ENCODE measurements at regions not wholly inside any gene's neighbourhood (a gene's known extent, or its start where the extent isn't known, plus 50 kb on each side); places are given as distances from the start of the nearest gene placed in this dataset.
"Not testable (repeated sequence)": the region's sequence is repeated elsewhere in the genome, so short reads cannot be mapped to it uniquely, and the experiment has no call there.

- H3K9me3 ChIP-seq (ENCODE audit: control insufficient read depth, low read length, poor library complexity, severe bottlenecking) = no peaks in the 10 kb centered on the region
- Mint-ChIP-seq H3K4me3 (no peak overlapping the region), H3K4me1 (no peaks in the 10 kb centered on the region), H3K27ac (no peak overlapping the region), H3K36me3 (ENCODE audit: low read depth) (no peaks in the 10 kb centered on the region), H3K27me3 (no peaks in the 10 kb centered on the region)
- ATAC-seq (no peak), DNase-seq (no peak)
Measured at GRCh38 chr3:94459167-94459566, 396.3 kb downstream of the NSUN3 start.

DNA sequence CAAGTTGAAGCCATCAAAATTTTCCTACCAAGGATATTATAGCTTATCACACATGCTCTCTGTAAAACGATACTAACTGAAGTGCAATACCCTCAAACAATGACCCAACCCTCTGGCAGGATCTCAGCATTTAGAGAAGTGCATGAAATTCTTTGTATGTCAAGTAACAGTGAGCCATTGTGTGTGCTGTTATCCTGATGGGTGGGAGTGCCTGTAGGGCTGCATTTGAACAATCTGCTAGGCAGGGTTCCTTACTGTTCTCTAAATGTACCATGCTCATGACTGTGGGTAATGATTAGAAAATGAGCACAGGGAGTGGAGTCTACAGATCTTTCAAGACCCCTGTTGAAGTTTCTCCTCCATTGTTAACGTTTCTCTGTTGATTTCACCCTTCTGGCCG, 398.1 kb downstream of the NSUN3 start:
- ATAC-seq (no peak), DNase-seq (no peak)
- no peaks in the 10 kb centered on the region for H3K9me3 ChIP-seq (ENCODE audit: control insufficient read depth, low read length, poor library complexity, severe bottlenecking)
- no peaks in the 10 kb centered on the region for H3K27me3 Mint-ChIP-seq
- no peaks in the 10 kb centered on the region for H3K4me1 Mint-ChIP-seq
- no peaks in the 10 kb centered on the region for H3K36me3 Mint-ChIP-seq (ENCODE audit: low read depth)
- H3K27ac Mint-ChIP-seq = no peak overlapping the region
- no peak overlapping the region for H3K4me3 Mint-ChIP-seq

GRCh38 chr3:94462931-94463330, 400.1 kb downstream of the NSUN3 start:
- no peaks in the 10 kb centered on the region for H3K36me3 Mint-ChIP-seq (ENCODE audit: low read depth)
- H3K9me3 ChIP-seq (ENCODE audit: control insufficient read depth, low read length, poor library complexity, severe bottlenecking) = no peaks in the 10 kb centered on the region
- DNase-seq (no peak), ATAC-seq (no peak)
- no peaks in the 10 kb centered on the region for H3K4me1 Mint-ChIP-seq
- no peak overlapping the region for H3K4me3 Mint-ChIP-seq
- H3K27me3 Mint-ChIP-seq = no peaks in the 10 kb centered on the region
- no peak overlapping the region for H3K27ac Mint-ChIP-seq

DNA sequence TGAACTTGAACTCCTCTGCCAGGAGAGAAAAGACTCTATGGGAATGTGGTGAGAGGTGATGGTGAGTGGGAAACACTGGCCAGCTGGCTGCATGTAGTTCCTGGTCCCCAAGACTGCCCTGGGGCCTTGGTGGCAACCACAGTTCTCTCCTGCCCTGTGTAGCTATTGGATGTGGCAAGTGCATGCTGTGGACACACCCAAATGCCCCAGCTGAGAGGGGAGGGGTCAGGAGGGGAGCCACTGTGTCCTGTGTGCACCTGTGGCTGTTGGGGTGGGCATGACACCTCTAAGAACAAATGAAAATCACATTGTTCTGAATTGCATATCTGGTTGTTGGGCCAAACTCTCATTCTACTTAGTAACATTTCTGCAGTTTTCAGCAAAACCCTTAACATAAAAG, 409.6 kb downstream of the NSUN3 start:
- no peaks in the 10 kb centered on the region for H3K9me3 ChIP-seq (ENCODE audit: control insufficient read depth, low read length, poor library complexity, severe bottlenecking)
- Mint-ChIP-seq H3K27me3 (no peaks in the 10 kb centered on the region), H3K27ac (no peak overlapping the region), H3K36me3 (ENCODE audit: low read depth) (no peaks in the 10 kb centered on the region), H3K4me1 (no peaks in the 10 kb centered on the region), H3K4me3 (no peak overlapping the region)
- ATAC-seq (no peak), DNase-seq (no peak)

DNA sequence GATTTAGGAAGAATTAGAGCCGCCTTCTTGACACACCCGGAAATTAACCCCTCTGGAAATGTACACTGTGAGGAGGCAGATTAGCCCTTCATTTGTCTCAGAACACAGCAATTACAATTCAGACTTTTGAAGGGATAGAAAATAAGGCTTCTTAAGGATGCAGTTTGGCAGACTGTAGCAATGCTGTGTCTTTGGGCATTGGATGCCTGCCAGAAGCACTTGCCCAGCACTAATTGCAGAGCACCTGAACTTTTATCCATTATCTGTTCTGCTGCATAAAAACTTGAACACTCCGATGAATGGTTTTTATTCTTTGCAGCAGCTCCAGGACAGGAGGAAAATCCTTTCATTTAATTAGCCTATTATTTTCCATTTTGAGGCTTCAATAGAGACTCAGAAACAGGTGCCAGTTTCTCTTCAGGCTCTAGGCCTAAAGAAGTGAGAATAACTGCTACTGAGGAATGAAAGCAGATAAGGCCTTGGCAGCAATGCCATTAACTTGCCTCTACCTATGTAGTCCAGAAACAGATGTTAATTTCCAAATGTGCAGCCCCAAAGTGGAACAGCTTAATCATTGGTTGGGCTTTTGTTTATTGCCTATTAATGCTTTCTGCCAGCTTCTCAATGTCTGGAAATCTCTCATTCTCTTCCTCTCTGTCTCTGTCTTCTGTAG, 418.5 kb downstream of the NSUN3 start:
- H3K9me3 ChIP-seq (ENCODE audit: control insufficient read depth, low read length, poor library complexity, severe bottlenecking) = no peaks in the 10 kb centered on the region
- DNase-seq = no peak
- no peak overlapping the region for H3K4me3 Mint-ChIP-seq
- H3K4me1 Mint-ChIP-seq = no peaks in the 10 kb centered on the region
- no peak for ATAC-seq
- H3K27me3 Mint-ChIP-seq = no peaks in the 10 kb centered on the region
- no peak overlapping the region for H3K27ac Mint-ChIP-seq
- no peaks in the 10 kb centered on the region for H3K36me3 Mint-ChIP-seq (ENCODE audit: low read depth)

- no peak for DNase-seq
- no peaks in the 10 kb centered on the region for H3K9me3 ChIP-seq (ENCODE audit: control insufficient read depth, low read length, poor library complexity, severe bottlenecking)
- Mint-ChIP-seq H3K27me3 (no peaks in the 10 kb centered on the region), H3K27ac (no peak overlapping the region), H3K4me3 (no peak overlapping the region), H3K4me1 (no peaks in the 10 kb centered on the region), H3K36me3 (ENCODE audit: low read depth) (no peaks in the 10 kb centered on the region)
- ATAC-seq = no peak
Measured at GRCh38 chr3:94482686-94483085, 419.8 kb downstream of the NSUN3 start.

DNA sequence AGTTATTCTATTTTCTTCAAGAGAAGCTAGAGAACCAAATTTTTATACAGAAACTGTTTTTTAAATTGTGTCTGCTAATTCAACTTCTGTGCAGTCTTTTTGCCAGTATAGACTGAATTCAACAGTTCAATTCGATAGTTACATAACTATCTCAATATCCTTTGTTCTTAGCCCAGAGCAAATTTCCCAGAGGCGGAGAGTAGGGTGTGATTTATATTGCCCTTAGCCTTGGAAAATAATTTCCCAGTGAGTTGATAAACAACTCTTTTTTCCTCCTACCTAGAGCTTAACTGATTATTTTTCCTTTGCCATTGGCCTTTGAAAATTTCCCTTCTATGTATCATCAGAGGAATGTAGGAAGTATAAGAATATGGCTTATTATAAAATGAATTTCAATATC, 420.5 kb downstream of the NSUN3 start:
- no peaks in the 10 kb centered on the region for H3K27me3 Mint-ChIP-seq
- no peak for DNase-seq
- no peaks in the 10 kb centered on the region for H3K9me3 ChIP-seq (ENCODE audit: control insufficient read depth, low read length, poor library complexity, severe bottlenecking)
- no peaks in the 10 kb centered on the region for H3K4me1 Mint-ChIP-seq
- H3K27ac Mint-ChIP-seq = no peak overlapping the region
- H3K36me3 Mint-ChIP-seq (ENCODE audit: low read depth) = no peaks in the 10 kb centered on the region
- no peak for ATAC-seq
- no peak overlapping the region for H3K4me3 Mint-ChIP-seq

DNA sequence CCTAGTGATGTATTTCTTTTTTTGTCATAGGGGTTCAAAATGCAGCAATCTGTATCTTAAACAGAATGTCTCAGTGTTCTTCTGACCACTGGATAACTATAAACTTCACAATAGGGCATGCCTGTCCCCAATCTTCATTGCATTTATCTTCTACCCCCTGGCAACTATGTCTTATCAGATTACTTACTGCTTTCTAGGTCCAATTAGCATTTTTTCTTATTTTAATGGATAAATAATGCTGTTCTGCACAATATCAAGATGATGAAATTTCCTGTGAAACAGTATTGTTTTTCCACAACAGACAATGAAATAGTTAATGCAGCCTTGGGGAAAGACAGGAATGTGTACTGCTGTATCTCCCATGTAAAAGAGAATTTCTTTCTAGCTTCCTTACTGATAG, 432.1 kb downstream of the NSUN3 start:
- H3K4me3 Mint-ChIP-seq = no peak overlapping the region
- H3K27me3 Mint-ChIP-seq = no peaks in the 10 kb centered on the region
- H3K36me3 Mint-ChIP-seq (ENCODE audit: low read depth) = no peaks in the 10 kb centered on the region
- no peaks in the 10 kb centered on the region for H3K9me3 ChIP-seq (ENCODE audit: control insufficient read depth, low read length, poor library complexity, severe bottlenecking)
- no peak for ATAC-seq
- no peak for DNase-seq
- no peaks in the 10 kb centered on the region for H3K4me1 Mint-ChIP-seq
- no peak overlapping the region for H3K27ac Mint-ChIP-seq

DNA sequence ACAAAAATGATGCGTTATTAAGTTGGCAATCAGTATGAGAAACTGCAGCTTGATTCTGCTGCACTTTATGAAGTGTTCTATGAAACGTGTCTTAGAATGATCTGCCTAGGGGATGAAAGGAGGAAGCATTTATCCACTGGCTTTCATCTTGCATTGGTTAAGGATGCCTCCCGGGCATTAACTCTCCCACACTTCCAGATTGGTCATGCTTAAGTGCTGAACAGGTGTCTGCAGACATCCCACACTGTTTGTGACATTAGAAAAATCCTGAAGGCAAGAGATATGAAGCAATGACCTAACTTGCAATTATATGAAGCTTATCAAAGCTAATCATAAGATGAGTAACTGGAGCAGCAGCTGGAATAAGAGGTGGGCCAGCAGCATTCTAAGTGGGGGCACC, 437.3 kb downstream of the NSUN3 start:
- Mint-ChIP-seq H3K27ac (no peak overlapping the region), H3K36me3 (ENCODE audit: low read depth) (no peaks in the 10 kb centered on the region), H3K4me1 (no peaks in the 10 kb centered on the region), H3K27me3 (no peaks in the 10 kb centered on the region), H3K4me3 (no peak overlapping the region)
- no peaks in the 10 kb centered on the region for H3K9me3 ChIP-seq (ENCODE audit: control insufficient read depth, low read length, poor library complexity, severe bottlenecking)
- DNase-seq = no peak
- no peak for ATAC-seq

DNA sequence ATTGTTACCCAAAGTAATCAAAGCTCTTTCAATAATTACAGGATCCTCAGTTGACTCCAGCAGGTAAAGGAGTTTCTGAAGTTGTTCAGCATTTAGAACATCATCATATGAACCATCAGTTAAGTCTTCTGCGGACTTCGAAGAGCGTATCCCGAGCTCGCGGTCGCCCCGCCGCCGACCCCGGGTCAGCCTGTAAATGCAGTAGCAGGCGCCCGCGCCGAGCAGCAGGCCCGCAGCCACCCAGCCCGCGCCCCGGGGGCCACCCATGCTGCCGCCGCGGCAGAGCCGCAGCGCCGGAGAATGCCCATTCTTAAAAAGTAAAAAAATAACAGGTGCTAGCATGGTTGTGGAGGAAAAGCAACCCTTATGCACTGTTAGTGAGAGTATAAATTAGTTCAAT, 444.5 kb downstream of the NSUN3 start:
- ATAC-seq; DNase-seq; H3K27ac Mint-ChIP-seq; H3K27me3 Mint-ChIP-seq; H3K4me3 Mint-ChIP-seq; H3K36me3 Mint-ChIP-seq (ENCODE audit: low read depth); H3K9me3 ChIP-seq (ENCODE audit: control insufficient read depth, low read length, poor library complexity, severe bottlenecking); H3K4me1 Mint-ChIP-seq: not testable (repeated sequence)

- H3K36me3 Mint-ChIP-seq (ENCODE audit: low read depth) = no peaks in the 10 kb centered on the region
- DNase-seq (no peak), ATAC-seq (no peak)
- no peak overlapping the region for H3K4me3 Mint-ChIP-seq
- H3K27ac Mint-ChIP-seq = no peak overlapping the region
- no peaks in the 10 kb centered on the region for H3K4me1 Mint-ChIP-seq
- no peaks in the 10 kb centered on the region for H3K27me3 Mint-ChIP-seq
- no peaks in the 10 kb centered on the region for H3K9me3 ChIP-seq (ENCODE audit: control insufficient read depth, low read length, poor library complexity, severe bottlenecking)
Measured at GRCh38 chr3:94512876-94513275, 450.0 kb downstream of the NSUN3 start.

- Mint-ChIP-seq H3K27ac (no peak overlapping the region), H3K36me3 (ENCODE audit: low read depth) (no peaks in the 10 kb centered on the region), H3K4me1 (no peaks in the 10 kb centered on the region), H3K4me3 (no peak overlapping the region), H3K27me3 (no peaks in the 10 kb centered on the region)
- no peak for ATAC-seq
- no peak for DNase-seq
- no peaks in the 10 kb centered on the region for H3K9me3 ChIP-seq (ENCODE audit: control insufficient read depth, low read length, poor library complexity, severe bottlenecking)
Measured at GRCh38 chr3:94513600-94513999, 450.7 kb downstream of the NSUN3 start.

- Mint-ChIP-seq H3K27ac (no peak overlapping the region), H3K27me3 (no peaks in the 10 kb centered on the region), H3K4me3 (no peak overlapping the region), H3K4me1 (no peaks in the 10 kb centered on the region), H3K36me3 (ENCODE audit: low read depth) (no peaks in the 10 kb centered on the region)
- DNase-seq = no peak
- no peak for ATAC-seq
- H3K9me3 ChIP-seq (ENCODE audit: control insufficient read depth, low read length, poor library complexity, severe bottlenecking) = no peaks in the 10 kb centered on the region
Measured at GRCh38 chr3:94515983-94516382, 453.1 kb downstream of the NSUN3 start.

DNA sequence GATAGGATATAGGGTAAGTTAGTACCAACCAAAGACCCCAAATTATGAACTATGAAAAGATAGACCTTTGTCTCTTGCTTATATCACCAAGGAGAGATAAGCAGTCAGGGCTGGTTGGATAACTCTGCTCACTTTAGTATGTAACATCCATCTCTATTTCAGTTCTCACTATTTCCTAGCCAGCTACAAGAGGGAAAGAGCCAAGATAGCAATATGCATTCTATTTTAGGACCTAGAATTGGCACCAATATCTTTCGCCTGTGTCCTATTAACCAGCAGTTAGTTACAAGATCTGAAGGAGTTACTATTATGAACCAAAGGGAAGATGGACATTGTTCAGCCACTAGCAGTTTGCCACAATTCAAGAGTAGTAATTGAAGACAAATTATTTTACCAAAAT, 457.5 kb downstream of the NSUN3 start:
- H3K4me1 Mint-ChIP-seq = no peaks in the 10 kb centered on the region
- H3K36me3 Mint-ChIP-seq (ENCODE audit: low read depth) = no peaks in the 10 kb centered on the region
- no peak for ATAC-seq

More for the DNA sequence above, 457.5 kb downstream of the NSUN3 start:
- H3K9me3 ChIP-seq (ENCODE audit: control insufficient read depth, low read length, poor library complexity, severe bottlenecking) = no peaks in the 10 kb centered on the region
- no peaks in the 10 kb centered on the region for H3K27me3 Mint-ChIP-seq
- H3K4me3 Mint-ChIP-seq = no peak overlapping the region
- no peak for DNase-seq
- H3K27ac Mint-ChIP-seq = no peak overlapping the region
